Fibroblast of lung (primary cell): ENCODE measurements at regions not wholly inside any gene's neighbourhood (a gene's known extent, or its start where the extent isn't known, plus 50 kb on each side); places are given as distances from the start of the nearest gene placed in this dataset.
A peak's percentile ranks its signal among the peaks of the same experiment; 100 is the strongest.

Experiments used
- DNase-seq, 2 donors: peaks; one replicate each; pipeline versions ENCODE4 v3.0.0 to v3.0.0-alpha.2; 2010; ENCODE audit warnings: low read depth in 2 of 2
- H2AFZ ChIP-seq: 2 replicates; pipeline ENCODE4 v1.5.1; 2012; ENCODE audit warnings: low read length, control low read depth, inconsistent platforms
- H3K27ac ChIP-seq: 2 replicates; pipeline ENCODE4 v1.5.1; 2011; ENCODE audit warnings: low read length, control low read depth; ENCODE audit not compliant: insufficient read depth
- H3K27me3 ChIP-seq: 2 replicates; pipeline ENCODE4 v1.5.1; 2011; ENCODE audit warnings: mild to moderate bottlenecking, low read length; ENCODE audit not compliant: control insufficient read depth, insufficient read depth
- H3K36me3 ChIP-seq: 2 replicates; pipeline ENCODE4 v1.5.1; 2011; ENCODE audit warnings: low read length; ENCODE audit not compliant: control insufficient read depth, insufficient read depth
- H3K4me1 ChIP-seq: 2 replicates; pipeline ENCODE4 v1.5.1; 2011; ENCODE audit warnings: low read length; ENCODE audit not compliant: control insufficient read depth, insufficient read depth; ENCODE audit errors: extremely low read depth
- H3K4me2 ChIP-seq: 2 replicates; pipeline ENCODE4 v1.5.1; 2011; ENCODE audit warnings: low read length, control low read depth; ENCODE audit not compliant: insufficient read depth; ENCODE audit errors: extremely low read depth
- H3K4me3 ChIP-seq, 4 experiments: fragments of 200-600 bp in 1 of 4; sonication (generic) in 1 of 4; replicated peaks in 1 of 4; 2 replicates each; pipeline ENCODE4 v1.5.1; 2011 to 2016; ENCODE audit warnings: low read length in 4 of 4, low read depth in 3 of 4, mild to moderate bottlenecking in 3 of 4, control low read depth in 2 of 4, inconsistent platforms in 1 of 4, mixed read lengths in 1 of 4; ENCODE audit not compliant: insufficient read depth in 1 of 4; ENCODE audit errors: control extremely low read depth in 1 of 4
- H3K79me2 ChIP-seq: 2 replicates; pipeline ENCODE4 v1.5.1; 2012; ENCODE audit warnings: mild to moderate bottlenecking, low read length, inconsistent platforms; ENCODE audit not compliant: control insufficient read depth, insufficient read depth
- H3K9ac ChIP-seq: 2 replicates; pipeline ENCODE4 v1.5.1; 2011; ENCODE audit warnings: mild to moderate bottlenecking, low read length, control low read depth; ENCODE audit not compliant: insufficient read depth
- H3K9me3 ChIP-seq: 2 replicates; pipeline ENCODE4 v1.5.1; 2012; ENCODE audit warnings: low read depth, low read length; ENCODE audit not compliant: control insufficient read depth, insufficient read depth
- H4K20me1 ChIP-seq: 2 replicates; pipeline ENCODE4 v1.5.1; 2011; ENCODE audit warnings: low read length; ENCODE audit not compliant: control insufficient read depth, insufficient read depth; ENCODE audit errors: extremely low read depth
- EZH2 ChIP-seq: IDR thresholded peaks from 2 replicates; pipeline ENCODE4 v1.5.1; 2012; ENCODE audit warnings: low read length, control low read depth, mild to moderate bottlenecking; ENCODE audit errors: missing control alignments
- TF ChIP-seq, protein P1 (sequence below), 2 donors: IDR thresholded peaks in 1 of 2; conservative IDR thresholded peaks in 1 of 2; 1 replicate in 1 of 2; 2 replicates in 1 of 2; pipeline ENCODE4 v1.5.1; 2011 to 2012; ENCODE audit warnings: low read length in 2 of 2, control low read depth in 1 of 2, inconsistent platforms in 1 of 2, low read depth in 1 of 2, mild to moderate bottlenecking in 1 of 2

DNA sequence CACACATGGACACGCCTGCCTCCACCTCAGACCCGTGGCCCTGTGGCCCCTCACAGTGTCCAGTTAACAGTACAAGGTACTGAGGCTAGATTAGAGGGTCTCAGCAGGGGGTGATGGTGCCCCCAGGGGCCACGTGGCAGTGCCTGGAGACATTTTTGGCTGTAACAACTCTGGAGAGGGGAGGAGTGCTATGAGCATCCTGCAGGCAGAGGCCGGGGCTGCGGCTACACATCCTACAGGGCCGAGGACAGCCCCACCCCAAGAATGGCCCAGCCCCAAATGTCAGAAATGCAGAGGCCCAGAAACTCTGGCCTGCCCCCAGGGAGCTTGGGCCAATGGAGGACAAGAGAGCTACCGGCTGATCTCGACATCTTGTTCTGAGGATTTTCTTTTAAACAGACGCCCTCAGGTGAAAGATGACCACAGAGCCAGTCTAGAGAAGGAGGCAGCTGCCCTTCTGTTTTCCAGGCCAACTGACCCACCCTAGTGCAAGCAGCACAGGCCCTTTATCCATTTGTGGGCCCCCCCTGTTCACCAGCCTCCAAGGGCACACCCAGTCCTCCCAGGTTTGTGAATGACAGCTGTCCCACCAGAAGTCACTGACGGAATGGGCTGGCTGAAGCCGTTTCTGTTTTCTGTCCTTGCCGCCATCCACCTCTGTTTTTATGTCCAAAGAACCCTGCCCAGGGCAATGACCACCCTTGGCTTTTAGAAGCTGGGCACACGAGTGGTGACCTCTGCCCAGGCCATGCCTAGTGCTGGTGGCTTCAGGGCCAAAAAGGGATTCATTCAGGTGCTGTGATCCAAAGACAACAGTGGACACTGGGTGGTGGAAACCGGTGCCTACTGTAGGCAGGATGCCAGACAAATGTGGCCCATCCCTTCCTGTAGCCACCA lies 85.2 kb upstream of the LINC01488 start:
- no peaks in the 10 kb centered on the region for H3K9me3 ChIP-seq
- no peaks in the 10 kb centered on the region for H4K20me1 ChIP-seq
- no peak overlapping the region for H3K27ac ChIP-seq
- no peak overlapping the region for H3K9ac ChIP-seq
- peaks cover 2% of the 10 kb centered on the region for H3K4me1 ChIP-seq
- DNase-seq, result no peak
- H3K4me3 ChIP-seq, result no peak overlapping the region
- no peaks in the 10 kb centered on the region for H3K36me3 ChIP-seq
- no peak for TF ChIP-seq EZH2
- TF ChIP-seq, protein P1, sequence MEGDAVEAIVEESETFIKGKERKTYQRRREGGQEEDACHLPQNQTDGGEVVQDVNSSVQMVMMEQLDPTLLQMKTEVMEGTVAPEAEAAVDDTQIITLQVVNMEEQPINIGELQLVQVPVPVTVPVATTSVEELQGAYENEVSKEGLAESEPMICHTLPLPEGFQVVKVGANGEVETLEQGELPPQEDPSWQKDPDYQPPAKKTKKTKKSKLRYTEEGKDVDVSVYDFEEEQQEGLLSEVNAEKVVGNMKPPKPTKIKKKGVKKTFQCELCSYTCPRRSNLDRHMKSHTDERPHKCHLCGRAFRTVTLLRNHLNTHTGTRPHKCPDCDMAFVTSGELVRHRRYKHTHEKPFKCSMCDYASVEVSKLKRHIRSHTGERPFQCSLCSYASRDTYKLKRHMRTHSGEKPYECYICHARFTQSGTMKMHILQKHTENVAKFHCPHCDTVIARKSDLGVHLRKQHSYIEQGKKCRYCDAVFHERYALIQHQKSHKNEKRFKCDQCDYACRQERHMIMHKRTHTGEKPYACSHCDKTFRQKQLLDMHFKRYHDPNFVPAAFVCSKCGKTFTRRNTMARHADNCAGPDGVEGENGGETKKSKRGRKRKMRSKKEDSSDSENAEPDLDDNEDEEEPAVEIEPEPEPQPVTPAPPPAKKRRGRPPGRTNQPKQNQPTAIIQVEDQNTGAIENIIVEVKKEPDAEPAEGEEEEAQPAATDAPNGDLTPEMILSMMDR (conservative IDR thresholded peaks at IDR 0.05 in 1 of 2, IDR thresholded peaks at IDR 0.05 in 1 of 2; ENCODE audit: low read depth in 1 of 2, low read length in 2 of 2), result no peak
- no peaks in the 10 kb centered on the region for H3K27me3 ChIP-seq
- no peak overlapping the region for H3K4me2 ChIP-seq
- no peaks in the 10 kb centered on the region for H3K79me2 ChIP-seq
- no peak overlapping the region for H2AFZ ChIP-seq

DNA sequence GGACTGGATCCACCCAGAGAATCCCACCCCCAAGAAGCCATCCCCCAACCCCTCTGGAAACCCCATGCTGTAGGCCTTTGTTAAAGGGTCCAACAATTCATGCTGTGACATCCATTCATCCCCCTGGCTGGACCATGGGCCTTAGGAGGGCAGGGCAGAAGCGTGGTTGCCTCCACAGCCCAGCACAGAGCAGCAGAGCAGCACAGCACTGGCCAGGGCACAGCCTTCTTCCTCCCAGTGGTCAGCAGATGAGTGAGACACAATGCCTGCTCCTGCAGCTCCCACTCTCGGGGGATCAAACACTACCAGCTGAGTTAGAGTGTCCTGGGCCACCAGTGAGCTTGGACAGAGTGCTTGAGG lies 84.5 kb upstream of the LINC01488 start:
- Histone ChIP-seq H3K9ac (no peak overlapping the region), H4K20me1 (no peaks in the 10 kb centered on the region), H2AFZ (no peak overlapping the region), H3K27me3 (no peaks in the 10 kb centered on the region), H3K9me3 (no peaks in the 10 kb centered on the region), H3K27ac (no peak overlapping the region), H3K4me2 (no peak overlapping the region), H3K36me3 (no peaks in the 10 kb centered on the region), H3K4me3 (no peak overlapping the region), H3K79me2 (no peaks in the 10 kb centered on the region), H3K4me1 (peaks cover 2% of the 10 kb centered on the region)
- DNase-seq, result no peak
- TF ChIP-seq EZH2, result no peak
- TF ChIP-seq, protein P1 (conservative IDR thresholded peaks at IDR 0.05 in 1 of 2, IDR thresholded peaks at IDR 0.05 in 1 of 2; ENCODE audit: low read depth in 1 of 2, low read length in 2 of 2), result no peak

DNA sequence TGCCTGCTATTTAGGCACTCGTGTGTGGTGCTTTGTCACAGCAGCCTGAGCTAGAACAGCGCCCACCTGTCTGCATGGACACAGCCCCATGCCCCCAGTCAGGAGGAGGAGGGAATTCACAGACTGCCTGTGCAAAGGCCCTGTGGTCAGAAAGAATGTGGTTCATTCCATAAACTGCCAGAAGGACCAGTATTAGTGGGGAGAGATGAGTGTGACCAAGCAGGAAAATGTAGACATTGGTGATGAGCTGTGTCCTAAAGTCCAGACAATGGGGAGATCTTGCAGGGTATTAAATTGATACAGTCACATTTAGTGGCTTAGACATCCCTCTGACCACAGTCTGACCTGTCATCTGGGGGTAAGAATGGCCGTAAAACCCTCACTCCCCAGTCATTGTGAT lies 83.7 kb upstream of the LINC01488 start:
- no peak overlapping the region for H3K27ac ChIP-seq
- peak in 1 of 2 donors; percentile 19 for DNase-seq

More for the DNA sequence above, 83.7 kb upstream of the LINC01488 start:
- H3K36me3 ChIP-seq, result no peaks in the 10 kb centered on the region
- no peak for TF ChIP-seq EZH2
- TF ChIP-seq, protein P1 (conservative IDR thresholded peaks at IDR 0.05 in 1 of 2, IDR thresholded peaks at IDR 0.05 in 1 of 2; ENCODE audit: low read depth in 1 of 2, low read length in 2 of 2), result no peak
- H3K4me1 ChIP-seq, result peaks cover 4% of the 10 kb centered on the region
- no peak overlapping the region for H3K9ac ChIP-seq
- no peaks in the 10 kb centered on the region for H3K79me2 ChIP-seq
- no peaks in the 10 kb centered on the region for H3K9me3 ChIP-seq
- H3K4me3 ChIP-seq, result no peak overlapping the region
- H3K27me3 ChIP-seq, result no peaks in the 10 kb centered on the region
- no peaks in the 10 kb centered on the region for H4K20me1 ChIP-seq
- no peak overlapping the region for H2AFZ ChIP-seq
- no peak overlapping the region for H3K4me2 ChIP-seq
